Right cardiac atrium (tissue), 5 donors: ENCODE measurements at regions not wholly inside any gene's neighbourhood (a gene's known extent, or its start where the extent isn't known, plus 50 kb on each side); places are given as distances from the start of the nearest gene placed in this dataset.
A peak's percentile ranks its signal among the peaks of the same experiment; 100 is the strongest.

Experiments used
- ATAC-seq, 2 donors: fragments of 200-7000 bp; cut with Tn5 transposase; one replicate each; pipeline versions ENCODE4 v1.8.0 to v1.9.1; 2020; ENCODE audit warnings: moderate library complexity in 2 of 2, mild to moderate bottlenecking in 1 of 2
- DNase-seq, 3 donors: peaks; one replicate each; pipeline ENCODE4 v3.0.0-alpha.2; 2020
- H3K27ac ChIP-seq: one replicate; pipeline ENCODE4 v1.5.1; 2013; ENCODE audit warnings: mild to moderate bottlenecking, low read length, control low read depth, moderate library complexity
- H3K27me3 ChIP-seq: one replicate; pipeline ENCODE4 v1.6.1; 2013; ENCODE audit not compliant: control insufficient read depth, insufficient read depth
- H3K4me1 ChIP-seq: one replicate; pipeline ENCODE4 v1.6.1; 2013; ENCODE audit warnings: low read length; ENCODE audit not compliant: control insufficient read depth, insufficient read depth
- H3K4me3 ChIP-seq: one replicate; pipeline ENCODE4 v1.5.1; 2013; ENCODE audit warnings: low read length, control low read depth
- H3K9me3 ChIP-seq: one replicate; pipeline ENCODE4 v1.6.1; 2013; ENCODE audit warnings: low read length; ENCODE audit not compliant: control insufficient read depth
- WGBS: extraction: QIAGEN DNeasy Blood & Tissue Kit; methylation state at CpG from one replicate; pipeline ENCODE4 v1.1.7; 2013; 5-methylcytosine and 5-hydroxymethylcytosine counted together
- intact Hi-C, 4 donors: fragments of 100-400 bp; cut with DNase I; formaldehyde crosslinking; loops; one replicate each; pipeline versions ENCODE4 v1.11.0 to v1.14.0; 2022 to 2023
- donor health status: healthy with polysubstance abuse.
- donor health status: DM: no; HTN: yes; CAD: no.
- donor health status: DM: no; HTN: no; CAD: no.
- donor health status: DM: no; HTN: yes; CAD: no; lungs with severe emphysema.
- donor health status: DM: yes; HTN: yes; CAD: no.

DNA sequence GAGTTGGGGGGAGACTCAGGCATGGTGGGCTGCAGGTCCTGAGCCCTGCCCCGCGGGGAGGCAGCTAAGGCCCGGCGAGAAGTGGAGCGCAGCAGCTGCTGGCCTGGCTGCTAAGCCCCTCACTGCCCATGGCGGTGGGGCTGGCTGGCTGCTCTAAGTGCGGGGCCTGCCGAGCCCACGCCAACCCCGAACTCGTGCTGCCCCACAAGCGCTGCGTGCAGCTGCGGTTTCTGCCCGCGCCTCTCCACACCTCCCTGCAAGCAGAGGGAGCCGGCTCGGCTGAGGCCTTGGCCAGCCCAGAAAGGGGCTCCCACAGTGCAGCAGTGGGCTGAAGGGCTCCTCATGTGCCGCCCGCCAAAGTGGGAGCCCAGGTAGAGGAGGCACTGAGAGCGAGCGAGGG, 1355.1 kb upstream of the WWC1 start:
- 96% methylated on average over 22 of the region's 22 CpGs for whole genome bisulfite sequencing
- DNase-seq (no peak), ATAC-seq (no peak)
- no peaks in the 10 kb centered on the region for H3K4me1 ChIP-seq
- H3K4me3 ChIP-seq, result no peak overlapping the region
- H3K27me3 ChIP-seq, result no peaks in the 10 kb centered on the region
- intact Hi-C loops, result no loop called here
- no peaks in the 10 kb centered on the region for H3K9me3 ChIP-seq
- no peak overlapping the region for H3K27ac ChIP-seq

DNA sequence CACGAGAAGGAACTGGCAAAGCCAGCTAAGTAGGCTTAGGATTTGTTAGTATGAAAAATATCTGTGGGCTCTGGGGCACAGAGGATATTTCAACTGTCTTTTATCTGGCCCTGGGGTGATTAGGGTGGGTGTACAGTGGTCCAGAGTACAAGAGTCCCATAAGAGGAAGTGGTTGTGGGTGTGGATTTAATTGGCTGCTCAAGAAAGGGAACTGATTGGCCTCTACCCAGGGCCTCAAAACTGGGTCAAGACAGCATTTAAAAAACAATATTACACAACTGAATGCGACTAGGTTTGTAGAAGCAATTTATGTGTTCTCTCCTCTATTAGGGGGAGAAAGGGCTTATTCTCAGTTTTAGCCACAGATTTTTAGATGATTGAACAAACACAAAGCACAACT, 1353.4 kb upstream of the WWC1 start:
- Histone ChIP-seq H3K27me3 (no peaks in the 10 kb centered on the region), H3K9me3 (no peaks in the 10 kb centered on the region), H3K4me3 (no peak overlapping the region), H3K27ac (no peak overlapping the region), H3K4me1 (no peaks in the 10 kb centered on the region)
- DNase-seq (no peak), ATAC-seq (no peak)
- 48% methylated on average over 2 of the region's 2 CpGs for WGBS
- intact Hi-C loops, result no loop called here

GRCh38 chr5:166942948-166943347, 1348.5 kb upstream of the WWC1 start:
- ATAC-seq (no peak), DNase-seq (no peak)
- Histone ChIP-seq H3K27ac (no peak overlapping the region), H3K9me3 (no peaks in the 10 kb centered on the region), H3K27me3 (no peaks in the 10 kb centered on the region), H3K4me3 (no peak overlapping the region), H3K4me1 (no peaks in the 10 kb centered on the region)
- WGBS, result 96% methylated on average over 1 of the region's 1 CpG
- intact Hi-C loops, result no loop called here

- Histone ChIP-seq H3K9me3 (no peaks in the 10 kb centered on the region), H3K4me3 (no peak overlapping the region), H3K27me3 (no peaks in the 10 kb centered on the region), H3K4me1 (no peaks in the 10 kb centered on the region), H3K27ac (no peak overlapping the region)
- ATAC-seq (no peak), DNase-seq (no peak)
- intact Hi-C loops, result no loop called here
- 90% methylated on average over 14 of the region's 14 CpGs for WGBS
These were observed 1344.4 kb upstream of the WWC1 start for GRCh38 chr5:166947045-166947444.

DNA sequence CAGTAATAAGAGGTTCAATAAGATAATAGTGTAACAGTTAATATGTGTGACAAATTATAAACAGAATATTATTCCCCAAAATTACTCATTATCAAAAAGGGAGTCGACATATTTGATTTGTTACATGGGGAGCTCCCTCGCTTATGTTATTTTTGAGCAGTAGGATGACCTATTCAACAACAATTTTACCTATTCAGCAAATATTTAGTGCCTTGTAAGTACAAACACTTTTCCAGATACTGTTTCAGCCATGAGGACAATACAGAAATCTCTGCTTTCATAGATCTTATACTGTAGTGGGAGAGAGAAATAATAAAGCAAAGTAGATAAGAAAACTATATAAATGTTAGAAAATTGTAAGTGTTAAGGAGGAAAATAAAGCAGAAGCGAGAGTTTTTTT, 1342.8 kb upstream of the WWC1 start:
- Histone ChIP-seq H3K27ac (no peak overlapping the region), H3K9me3 (no peaks in the 10 kb centered on the region), H3K4me1 (no peaks in the 10 kb centered on the region), H3K4me3 (no peak overlapping the region), H3K27me3 (no peaks in the 10 kb centered on the region)
- ATAC-seq (no peak), DNase-seq (no peak)
- WGBS, result 73% methylated on average over 3 of the region's 3 CpGs
- intact Hi-C loops, result no loop called here

- no peak for ATAC-seq
- intact Hi-C loops, result no loop called here
- H3K4me1 ChIP-seq, result no peaks in the 10 kb centered on the region
- 56% methylated on average over 4 of the region's 4 CpGs for WGBS
- H3K9me3 ChIP-seq, result no peaks in the 10 kb centered on the region
- no peaks in the 10 kb centered on the region for H3K27me3 ChIP-seq
- no peak for DNase-seq
- no peak overlapping the region for H3K27ac ChIP-seq
- no peak overlapping the region for H3K4me3 ChIP-seq
These were observed 1339.4 kb upstream of the WWC1 start for GRCh38 chr5:166952048-166952447.

GRCh38 chr5:166957782-166958181, 1333.7 kb upstream of the WWC1 start:
- intact Hi-C loops, result no loop called here
- H3K27me3 ChIP-seq, result no peaks in the 10 kb centered on the region
- no peaks in the 10 kb centered on the region for H3K4me1 ChIP-seq
- ATAC-seq (no peak), DNase-seq (no peak)
- H3K4me3 ChIP-seq, result no peak overlapping the region
- 82% methylated on average over 3 of the region's 3 CpGs for WGBS
- no peaks in the 10 kb centered on the region for H3K9me3 ChIP-seq
- no peak overlapping the region for H3K27ac ChIP-seq

GRCh38 chr5:166959766-166960165, 1331.7 kb upstream of the WWC1 start:
- no peaks in the 10 kb centered on the region for H3K4me1 ChIP-seq
- H3K27ac ChIP-seq, result no peak overlapping the region
- WGBS, result 27% methylated on average over 1 of the region's 1 CpG
- intact Hi-C loops, result no loop called here
- H3K4me3 ChIP-seq, result no peak overlapping the region
- no peaks in the 10 kb centered on the region for H3K27me3 ChIP-seq
- no peak for DNase-seq
- ATAC-seq, result no peak
- no peaks in the 10 kb centered on the region for H3K9me3 ChIP-seq

DNA sequence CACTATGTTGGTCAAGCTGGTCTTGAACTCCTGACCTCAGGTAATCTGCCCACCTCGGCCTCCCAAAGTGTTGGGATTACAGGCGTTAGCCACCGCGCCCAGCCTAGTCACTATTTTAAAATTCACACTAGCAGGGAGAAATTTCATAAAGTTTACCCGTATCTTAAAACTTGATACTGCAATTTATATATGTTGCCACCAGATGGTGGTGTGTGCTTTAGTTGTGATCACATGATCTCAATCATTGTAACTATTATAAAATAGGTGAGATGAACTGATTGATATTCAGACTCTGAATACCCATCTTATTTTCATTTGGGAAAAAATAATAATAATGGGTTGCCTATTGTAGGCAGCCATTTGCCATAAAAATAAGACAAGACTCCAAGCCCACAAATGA, 1330.4 kb upstream of the WWC1 start:
- Histone ChIP-seq H3K9me3 (no peaks in the 10 kb centered on the region), H3K27ac (no peak overlapping the region), H3K27me3 (no peaks in the 10 kb centered on the region), H3K4me3 (no peak overlapping the region), H3K4me1 (no peaks in the 10 kb centered on the region)
- WGBS, result 92% methylated on average over 5 of the region's 5 CpGs
- intact Hi-C loops, result no loop called here
- ATAC-seq, result no peak
- DNase-seq, result no peak

DNA sequence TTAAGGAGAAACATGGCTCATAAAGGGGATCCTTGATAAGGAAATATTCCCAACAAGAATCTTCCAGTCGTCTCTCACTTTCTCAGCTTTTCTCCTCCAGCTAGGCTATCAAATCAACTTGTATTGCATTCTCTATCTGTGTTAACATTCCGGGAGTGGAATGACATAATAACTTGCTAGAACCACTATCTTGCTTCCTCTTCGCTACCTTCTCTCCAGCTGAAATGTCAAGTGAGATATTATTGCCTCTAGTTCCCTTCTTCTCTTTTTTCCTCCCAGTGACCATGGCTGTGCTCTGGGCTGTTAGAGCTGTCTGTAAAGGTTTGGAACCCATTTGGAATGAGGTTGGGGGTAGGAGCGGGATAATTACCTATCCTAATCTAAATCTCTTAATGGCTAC, 1329.5 kb upstream of the WWC1 start:
- 18% methylated on average over 4 of the region's 4 CpGs for WGBS
- Histone ChIP-seq H3K27ac (no peak overlapping the region), H3K4me3 (no peak overlapping the region), H3K27me3 (no peaks in the 10 kb centered on the region), H3K4me1 (no peaks in the 10 kb centered on the region), H3K9me3 (no peaks in the 10 kb centered on the region)
- peak in 1 of 2 donors; percentile 19 for ATAC-seq
- intact Hi-C loops, result no loop called here
- DNase-seq, result no peak

- Histone ChIP-seq H3K4me3 (no peak overlapping the region), H3K4me1 (no peaks in the 10 kb centered on the region), H3K27ac (no peak overlapping the region), H3K27me3 (no peaks in the 10 kb centered on the region), H3K9me3 (no peaks in the 10 kb centered on the region)
- 14% methylated on average over 8 of the region's 8 CpGs for WGBS
- intact Hi-C loops, result no loop called here
- DNase-seq (peak in 2 of 3 donors; percentile 13 to 22), ATAC-seq (peak; percentile 45 to 69)
These were observed 1329.0 kb upstream of the WWC1 start for GRCh38 chr5:166962461-166962860.

DNA sequence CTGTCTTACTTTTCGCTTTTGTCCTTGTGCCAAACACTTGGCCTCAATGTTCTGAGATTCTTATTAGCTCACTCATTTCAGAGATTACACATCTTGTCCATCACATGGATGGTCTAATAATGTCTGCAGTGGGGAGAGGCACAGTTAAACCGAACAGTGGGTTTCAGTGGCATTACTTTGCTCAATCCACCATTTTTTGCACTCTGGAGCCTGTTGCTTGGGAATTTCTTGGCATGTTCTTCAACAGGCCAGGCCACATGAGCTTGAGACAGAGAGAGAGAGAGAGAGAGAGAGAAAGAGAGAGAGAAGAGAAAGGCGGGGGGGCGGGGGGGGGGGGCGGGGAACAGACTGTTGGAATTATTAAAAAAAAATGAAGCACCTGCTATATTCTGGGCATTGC, 1327.8 kb upstream of the WWC1 start:
- 95% methylated on average over 5 of the region's 5 CpGs for WGBS
- intact Hi-C loops, result no loop called here

More for the DNA sequence above, 1327.8 kb upstream of the WWC1 start:
- ATAC-seq, result no peak
- Histone ChIP-seq H3K4me1 (no peaks in the 10 kb centered on the region), H3K9me3 (no peaks in the 10 kb centered on the region), H3K27me3 (no peaks in the 10 kb centered on the region), H3K27ac (no peak overlapping the region), H3K4me3 (no peak overlapping the region)
- no peak for DNase-seq
